H7 (cell line): ENCODE measurements at regions not wholly inside any gene's neighbourhood (a gene's known extent, or its start where the extent isn't known, plus 50 kb on each side); places are given as distances from the start of the nearest gene placed in this dataset.

ENCODE experiments used
- DNase-seq: peaks from one replicate; pipeline ENCODE4 v3.0.0; 2012
- H3K27me3 ChIP-seq: 2 replicates; pipeline ENCODE4 v1.6.0; 2011; ENCODE audit warnings: mild to moderate bottlenecking, low read length; ENCODE audit not compliant: control insufficient read depth, insufficient read depth
- H3K36me3 ChIP-seq: replicated peaks from 2 replicates; pipeline ENCODE4 v1.5.1; 2011; ENCODE audit warnings: low read length; ENCODE audit not compliant: control insufficient read depth, insufficient read depth
- H3K4me3 ChIP-seq: 2 replicates; pipeline ENCODE4 v1.5.1; 2011; ENCODE audit warnings: low read depth, mild to moderate bottlenecking, control low read depth, low read length, moderate library complexity; ENCODE audit not compliant: insufficient read depth

DNA sequence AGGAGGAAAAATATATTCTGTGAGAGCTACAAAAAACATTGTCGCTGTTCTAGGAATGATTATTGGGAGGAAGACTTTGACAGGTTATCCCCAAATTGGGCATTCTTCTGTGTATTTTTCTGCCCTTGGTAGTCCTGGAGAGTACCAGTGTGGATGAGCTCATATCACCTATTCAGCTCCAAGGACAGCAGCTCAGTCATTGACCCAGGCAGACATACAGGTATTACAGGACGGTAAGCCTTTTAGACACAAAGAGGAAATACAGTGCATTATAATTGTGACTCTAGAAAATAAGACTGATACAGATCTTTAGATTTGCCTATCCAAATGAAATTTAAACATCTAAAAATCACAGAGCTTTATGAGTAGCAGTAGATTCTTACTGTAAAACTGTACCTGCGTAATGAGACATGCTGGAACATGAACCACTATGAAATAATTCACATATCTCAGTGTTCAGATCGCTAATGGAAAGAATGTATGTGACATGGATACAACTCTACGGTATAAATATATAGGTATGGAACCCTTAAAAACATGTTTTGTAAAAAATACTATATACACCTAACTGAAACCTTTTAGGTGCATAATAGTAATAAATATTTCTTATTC, 56.0 kb downstream of the PLK2 start:
- Histone ChIP-seq H3K27me3 (no peaks in the 10 kb centered on the region), H3K36me3 (no peaks in the 10 kb centered on the region), H3K4me3 (no peak overlapping the region)
- DNase-seq: no peak

DNA sequence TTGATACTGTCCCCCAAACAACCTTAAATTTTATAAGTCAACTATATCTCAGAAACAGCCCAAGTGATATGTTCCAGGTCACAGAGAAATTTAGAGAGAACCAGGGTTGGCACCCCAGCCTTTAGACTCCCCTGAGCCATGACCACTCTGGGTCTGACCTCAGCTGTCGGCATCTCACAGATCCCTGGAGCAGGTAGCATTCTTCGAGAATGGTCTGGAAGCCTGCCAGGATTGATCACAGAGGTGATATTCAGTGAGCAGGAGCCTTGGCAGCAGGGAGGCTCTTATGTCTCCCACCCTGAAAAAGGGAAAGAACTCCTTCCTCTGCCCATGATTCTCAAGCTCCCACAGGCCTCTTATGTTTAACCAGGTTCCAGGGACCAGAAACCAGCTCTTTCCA, 58.2 kb downstream of the PLK2 start:
- H3K36me3 ChIP-seq: no peaks in the 10 kb centered on the region

DNA sequence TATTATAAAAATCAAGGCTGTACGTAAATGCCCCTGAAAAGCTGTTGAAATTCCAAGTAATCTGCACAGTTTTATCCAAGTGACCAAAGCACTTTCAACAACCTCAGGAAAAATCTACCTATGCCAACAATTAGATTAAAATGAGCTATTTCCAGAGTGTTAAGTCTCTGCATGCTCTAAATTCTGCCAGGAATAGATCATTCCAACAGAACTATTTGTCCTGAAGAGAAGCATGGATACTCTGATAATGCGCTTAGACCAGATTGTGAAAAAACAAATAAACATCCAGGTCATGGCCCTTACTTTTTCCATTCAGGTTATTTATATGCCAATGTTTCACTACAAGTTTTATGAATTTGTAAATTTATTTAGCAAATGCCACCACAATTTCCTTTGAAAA, 59.1 kb downstream of the PLK2 start:
- Histone ChIP-seq H3K4me3 (no peak overlapping the region), H3K36me3 (no peaks in the 10 kb centered on the region), H3K27me3 (no peaks in the 10 kb centered on the region)
- DNase-seq: no peak

More for the DNA sequence above, 58.2 kb downstream of the PLK2 start:
- H3K27me3 ChIP-seq: no peaks in the 10 kb centered on the region
- no peak overlapping the region for H3K4me3 ChIP-seq
- no peak for DNase-seq

DNA sequence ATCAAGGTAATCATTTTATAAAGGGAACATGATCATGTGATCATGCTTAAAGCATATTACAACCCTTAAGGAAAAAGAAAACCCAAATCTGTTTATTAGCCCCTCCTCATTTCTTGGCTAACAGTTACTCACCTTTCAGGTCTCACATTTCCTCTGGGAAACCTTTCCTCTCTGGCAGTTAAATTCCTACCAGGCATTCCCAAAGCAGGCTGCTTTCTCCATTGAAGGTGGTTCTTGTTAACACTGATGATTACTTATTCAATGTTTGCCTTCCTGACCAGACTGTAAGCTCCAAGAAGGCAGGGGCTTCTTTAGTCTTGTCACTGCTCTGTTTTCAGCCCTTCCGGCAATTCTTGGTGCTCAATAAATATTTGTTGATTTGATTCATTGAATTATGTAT, 59.9 kb downstream of the PLK2 start:
- H3K27me3 ChIP-seq: no peaks in the 10 kb centered on the region
- no peaks in the 10 kb centered on the region for H3K36me3 ChIP-seq
- no peak overlapping the region for H3K4me3 ChIP-seq
- no peak for DNase-seq

DNA sequence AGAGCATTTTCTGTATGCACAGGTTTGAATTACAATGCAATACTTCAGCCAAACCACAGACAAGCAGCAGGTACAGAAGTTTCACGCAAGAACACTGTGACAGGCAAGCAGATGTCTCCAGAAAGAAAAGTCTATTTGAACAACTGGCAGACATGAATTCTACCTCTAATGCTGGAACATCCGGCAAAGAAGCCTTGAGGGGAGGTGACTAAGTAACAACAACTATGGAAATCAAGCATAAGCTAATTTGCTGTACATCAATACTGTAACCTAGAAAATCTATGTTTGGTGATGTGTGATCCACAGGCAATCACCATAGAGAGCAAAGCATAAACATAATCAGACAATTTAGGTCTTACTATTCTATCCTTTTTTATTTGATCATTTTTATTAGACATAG, 65.5 kb downstream of the PLK2 start:
- no peaks in the 10 kb centered on the region for H3K36me3 ChIP-seq
- no peak for DNase-seq
- no peaks in the 10 kb centered on the region for H3K27me3 ChIP-seq
- H3K4me3 ChIP-seq: no peak overlapping the region

DNA sequence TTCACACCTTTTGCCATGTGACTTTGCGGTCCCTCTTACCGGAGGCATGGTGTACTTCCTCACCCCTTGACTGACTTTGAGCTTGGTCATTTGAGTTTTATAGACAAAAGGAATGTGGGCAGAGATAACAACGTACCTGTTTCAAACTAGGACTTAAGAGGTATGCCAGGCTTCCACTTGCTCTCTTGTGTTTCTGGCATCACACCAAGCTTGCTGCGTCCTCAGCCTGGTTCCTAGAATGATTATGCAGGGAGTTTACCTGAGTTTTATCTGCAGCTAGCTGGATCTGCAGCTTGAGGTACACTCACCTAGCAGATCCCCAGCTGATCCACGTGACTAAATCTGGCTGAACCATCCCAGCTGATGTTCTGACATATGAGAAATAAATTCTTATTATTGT, 66.2 kb downstream of the PLK2 start:
- no peaks in the 10 kb centered on the region for H3K36me3 ChIP-seq
- no peak overlapping the region for H3K4me3 ChIP-seq
- H3K27me3 ChIP-seq: no peaks in the 10 kb centered on the region
- DNase-seq: no peak

DNA sequence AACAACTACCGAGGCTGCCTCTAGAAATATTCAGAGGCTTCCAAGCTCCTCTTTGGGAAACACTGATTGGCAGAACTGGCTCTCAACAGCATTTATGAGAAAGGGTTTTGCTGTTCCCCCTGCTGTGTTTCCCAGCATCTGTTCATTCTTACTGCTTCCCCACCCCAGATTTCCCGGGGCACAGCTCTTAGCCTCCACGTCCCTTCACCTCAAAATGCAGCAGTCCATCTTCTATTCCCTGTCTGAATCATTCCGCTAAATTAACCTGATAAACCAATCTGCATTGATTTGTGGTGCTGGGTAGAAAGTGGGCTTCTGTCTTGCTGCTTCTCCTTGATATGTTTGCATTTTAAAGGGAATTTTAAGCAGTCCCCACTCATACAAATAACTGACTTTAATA, 67.4 kb downstream of the PLK2 start:
- DNase-seq: no peak
- Histone ChIP-seq H3K27me3 (no peaks in the 10 kb centered on the region), H3K36me3 (no peaks in the 10 kb centered on the region), H3K4me3 (no peak overlapping the region)

DNA sequence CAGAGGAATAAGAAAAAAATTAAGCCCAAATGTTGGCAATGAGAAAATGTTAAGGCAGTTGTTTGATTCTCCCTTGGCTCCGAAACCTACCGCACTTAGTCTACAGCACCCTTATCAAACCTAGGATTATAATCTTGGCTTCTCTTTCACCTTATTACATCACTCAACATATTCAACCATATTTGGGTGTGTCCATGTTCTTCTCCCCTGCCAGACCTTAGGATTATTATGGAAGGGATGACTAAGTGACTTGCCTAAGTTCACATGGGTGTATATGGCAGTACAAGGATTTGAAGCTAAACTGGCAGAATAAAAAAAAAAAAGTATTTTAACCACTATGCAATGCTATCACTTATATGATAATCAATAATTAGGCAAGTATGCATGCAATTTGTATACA, 76.4 kb downstream of the PLK2 start:
- no peaks in the 10 kb centered on the region for H3K36me3 ChIP-seq
- no peak overlapping the region for H3K4me3 ChIP-seq
- no peaks in the 10 kb centered on the region for H3K27me3 ChIP-seq
- DNase-seq: no peak

DNA sequence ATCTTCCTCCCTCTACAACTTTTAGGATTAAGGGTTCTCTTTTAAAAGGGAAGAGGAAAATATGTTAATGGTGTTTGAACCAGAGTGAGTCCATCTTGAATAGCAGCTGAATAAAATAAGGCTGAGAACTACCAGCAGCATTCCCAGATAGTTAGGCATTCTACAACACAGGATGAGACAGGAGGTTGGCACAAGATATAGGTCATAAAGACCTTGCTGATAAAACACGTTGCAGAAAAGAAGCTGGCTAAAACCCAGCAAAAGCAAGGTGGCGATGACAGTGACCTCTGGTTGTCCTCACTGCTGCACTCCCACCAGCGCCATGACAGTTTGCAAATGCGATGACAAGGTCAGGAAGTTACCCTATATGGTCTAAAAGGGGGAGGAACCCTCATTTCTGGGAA, 77.8 kb downstream of the PLK2 start:
- H3K36me3 ChIP-seq: no peaks in the 10 kb centered on the region
- H3K4me3 ChIP-seq: no peak overlapping the region
- DNase-seq: no peak
- no peaks in the 10 kb centered on the region for H3K27me3 ChIP-seq

DNA sequence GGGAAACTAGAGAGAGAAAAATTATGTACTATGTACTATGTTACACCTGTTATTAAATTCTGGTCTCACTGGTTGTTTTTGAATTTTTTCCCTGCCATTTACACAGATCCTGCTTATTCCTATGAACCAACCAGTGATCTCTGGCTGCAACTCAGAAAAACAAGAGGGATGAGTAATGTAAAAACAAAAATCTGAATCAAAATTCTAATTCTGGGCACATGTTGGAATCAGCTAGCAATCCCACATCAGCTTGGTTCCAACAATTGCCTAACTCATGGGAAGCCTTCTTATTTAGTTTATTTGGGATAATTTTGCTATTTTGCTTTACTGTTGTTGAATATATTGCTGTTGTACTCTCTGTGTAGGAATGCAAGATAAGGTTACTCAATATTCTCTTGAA, 78.3 kb downstream of the PLK2 start:
- H3K36me3 ChIP-seq: no peaks in the 10 kb centered on the region
- DNase-seq: no peak
- no peaks in the 10 kb centered on the region for H3K27me3 ChIP-seq
- H3K4me3 ChIP-seq: no peak overlapping the region

DNA sequence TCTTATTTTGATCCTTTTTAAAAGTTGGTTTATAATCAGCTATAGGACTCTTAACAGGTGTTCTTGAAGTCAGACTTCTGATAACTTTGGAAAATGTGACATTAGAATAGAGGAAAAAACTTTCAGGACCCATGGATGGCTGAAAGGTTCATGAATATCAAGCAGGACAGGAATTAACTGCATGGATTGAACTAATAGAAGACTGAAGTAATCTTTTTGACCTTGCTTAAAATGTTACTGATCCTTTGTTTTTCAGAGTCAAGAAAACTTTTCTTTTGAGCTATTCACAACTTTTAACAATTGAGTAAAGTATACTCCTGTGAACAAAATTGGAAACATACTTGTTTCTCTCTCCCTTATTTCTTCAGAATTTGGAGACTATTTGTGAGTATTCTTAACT, 79.2 kb downstream of the PLK2 start:
- no peaks in the 10 kb centered on the region for H3K36me3 ChIP-seq
- no peak overlapping the region for H3K4me3 ChIP-seq
- H3K27me3 ChIP-seq: no peaks in the 10 kb centered on the region
- DNase-seq: no peak

DNA sequence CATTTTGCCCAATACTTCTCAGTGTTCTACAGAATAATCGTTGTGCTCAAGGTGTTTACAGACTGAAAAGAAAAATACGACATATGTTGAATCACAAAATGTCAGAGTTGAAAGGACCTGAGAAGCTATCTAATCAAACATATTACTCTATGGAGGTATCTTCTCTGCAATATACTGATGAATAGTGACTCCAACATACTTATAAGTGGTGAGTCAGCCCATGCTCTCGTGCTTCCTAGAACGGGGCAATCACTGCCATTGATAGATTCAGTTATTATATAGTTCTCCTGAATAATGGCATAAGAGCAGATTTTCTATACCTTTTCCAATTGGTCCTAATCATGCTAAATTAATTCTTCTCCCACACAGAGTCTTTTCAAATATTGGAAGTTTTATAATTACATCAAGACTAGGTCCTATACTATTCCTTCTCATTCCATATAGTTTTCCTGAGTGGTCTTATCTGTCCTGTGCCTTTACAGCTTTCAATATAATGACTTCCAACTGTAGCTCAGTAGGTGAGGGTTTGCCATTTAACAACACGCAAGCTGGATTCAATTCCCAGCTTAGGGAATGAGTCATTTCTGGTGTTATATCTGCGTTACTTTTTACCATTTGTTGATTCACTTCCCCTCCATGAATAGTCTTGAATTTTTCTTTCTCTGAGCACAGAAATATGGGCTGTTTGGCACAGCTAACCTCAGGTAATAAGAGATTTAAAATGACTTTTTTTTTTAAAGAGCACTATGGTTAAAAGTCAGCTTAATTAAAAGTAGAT, 81.1 kb downstream of the PLK2 start:
- no peaks in the 10 kb centered on the region for H3K36me3 ChIP-seq
- no peaks in the 10 kb centered on the region for H3K27me3 ChIP-seq
- no peak overlapping the region for H3K4me3 ChIP-seq
- no peak for DNase-seq

DNA sequence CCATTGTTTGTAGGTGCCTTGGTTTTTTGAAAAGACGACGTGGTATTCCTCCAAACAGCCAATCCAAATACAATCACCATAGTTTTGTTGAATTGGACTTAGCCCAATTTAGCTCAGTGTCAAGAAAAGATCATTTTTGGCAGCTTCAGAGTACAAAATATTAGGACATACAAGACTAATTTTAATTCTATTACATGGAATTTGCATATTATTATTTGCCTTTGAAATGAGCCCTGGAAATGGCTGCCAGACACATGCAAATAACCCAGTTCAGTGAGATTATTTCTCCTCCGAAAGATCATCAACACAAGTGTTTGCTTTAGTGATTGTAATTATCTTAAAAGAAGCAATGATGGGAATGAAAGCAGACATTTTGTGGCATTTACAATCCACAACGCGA, 89.3 kb downstream of the PLK2 start:
- H3K4me3 ChIP-seq: no peak overlapping the region
- H3K36me3 ChIP-seq: no peaks in the 10 kb centered on the region
- DNase-seq: no peak
- no peaks in the 10 kb centered on the region for H3K27me3 ChIP-seq

DNA sequence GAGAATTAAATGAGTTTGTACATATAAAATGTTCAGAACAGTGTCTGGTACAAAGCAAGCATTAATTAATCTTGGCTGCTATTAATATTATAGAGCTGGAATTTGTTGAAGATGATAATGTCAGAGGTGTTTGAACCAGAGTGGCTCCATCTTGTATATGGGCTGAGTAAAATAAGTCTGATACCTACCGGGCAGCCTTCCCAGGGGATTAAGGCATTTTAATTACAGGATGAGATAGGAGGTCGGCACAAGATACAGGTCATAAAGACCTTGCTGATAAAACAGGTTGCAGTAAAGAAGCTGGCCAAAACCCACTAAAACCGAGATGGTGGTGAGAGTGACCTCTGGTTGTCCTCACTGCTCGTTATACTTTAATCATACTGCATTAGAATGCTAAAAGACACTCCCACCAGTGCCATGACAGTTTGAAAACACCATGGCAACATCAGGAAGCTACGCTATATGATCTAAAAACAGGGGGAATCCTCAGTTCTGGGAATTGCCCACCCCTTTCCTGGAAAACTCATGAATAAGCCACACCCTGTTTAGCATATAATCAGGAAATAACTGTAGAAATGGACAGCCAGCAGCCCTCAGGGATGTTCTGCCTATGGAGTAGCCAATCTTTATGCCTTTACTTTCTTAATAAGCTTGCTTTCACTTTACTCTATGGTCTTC, 90.2 kb downstream of the PLK2 start:
- DNase-seq: no peak
- H3K4me3 ChIP-seq: no peak overlapping the region
- no peaks in the 10 kb centered on the region for H3K36me3 ChIP-seq
- H3K27me3 ChIP-seq: no peaks in the 10 kb centered on the region

DNA sequence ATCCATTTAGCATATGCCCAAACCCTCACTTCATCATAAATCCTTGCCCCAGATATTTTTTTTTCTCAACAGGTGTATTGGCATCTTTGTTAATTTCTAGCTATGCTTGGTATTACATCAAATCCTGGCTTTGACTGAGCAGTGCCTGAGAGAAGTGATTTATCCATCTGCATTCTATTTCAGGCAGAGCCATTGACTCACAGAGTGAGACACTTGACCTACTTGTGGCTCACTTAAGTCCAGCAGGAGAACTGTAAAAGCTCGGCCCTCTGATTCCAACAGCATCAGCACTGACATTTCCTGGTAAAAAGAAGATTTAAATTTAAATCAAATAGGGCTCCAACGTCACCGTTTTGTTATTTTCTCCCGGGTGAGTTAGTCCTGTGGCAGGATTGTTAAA, 93.4 kb downstream of the PLK2 start:
- H3K4me3 ChIP-seq: no peak overlapping the region
- H3K27me3 ChIP-seq: no peaks in the 10 kb centered on the region
- no peak for DNase-seq
- H3K36me3 ChIP-seq: no peaks in the 10 kb centered on the region
